ENCODE measurements at regions not wholly inside any gene's neighbourhood (a gene's known extent, or its start where the extent isn't known, plus 50 kb on each side); places are given as distances from the start of the nearest gene placed in this dataset.

DNA sequence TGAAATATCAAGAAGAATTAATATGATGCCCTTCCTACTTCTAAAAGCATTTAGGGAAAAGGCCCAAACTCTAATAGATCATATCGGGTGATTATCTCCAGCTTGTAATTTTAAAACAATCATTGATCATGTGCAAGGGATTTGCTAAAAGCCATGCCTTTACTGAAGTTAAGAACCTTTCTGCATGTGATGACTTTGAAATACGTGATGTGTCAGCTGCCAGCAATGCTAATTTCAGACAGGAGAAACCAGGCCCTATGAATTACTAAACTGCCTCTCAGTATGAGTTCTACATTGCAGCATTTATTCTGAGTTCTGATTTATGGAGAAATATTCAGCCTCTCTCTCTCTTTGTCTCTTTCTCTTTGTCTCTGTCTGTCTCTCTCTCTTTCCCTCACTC is 203.6 kb upstream of the AKR1E2 start:
- no peak for DNase-seq (ENCODE audit: low read depth, low spot score)
- H3K36me3 ChIP-seq (ENCODE audit: control insufficient read depth in 2 of 2, extremely low read depth in 1 of 2, insufficient read depth in 2 of 2, low read length in 2 of 2) = no peaks in the 10 kb centered on the region
- no peaks in the 10 kb centered on the region for H3K9me1 ChIP-seq (ENCODE audit: control insufficient read depth, extremely low read depth, insufficient read depth, low read length)
- no peak overlapping the region for H3K27ac ChIP-seq (ENCODE audit: control insufficient read depth, insufficient read depth, low read length)
- H2AFZ ChIP-seq (ENCODE audit: control insufficient read depth, low read length) = no peak overlapping the region
- H3K4me2 ChIP-seq (ENCODE audit: control insufficient read depth, extremely low read depth, insufficient read depth, low read depth, low read length) = no peak overlapping the region
- H3K4me1 ChIP-seq (ENCODE audit: control insufficient read depth, extremely low read depth, insufficient read depth, low read length) = no peaks in the 10 kb centered on the region
- no peak for TF ChIP-seq CTCF (optimal IDR thresholded peaks at IDR 0.05 in 1 of 3, IDR thresholded peaks at IDR 0.05 in 1 of 3, conservative IDR thresholded peaks at IDR 0.05 in 1 of 3; ENCODE audit: extremely low read depth in 1 of 3, insufficient read depth in 2 of 3, low read length in 3 of 3)
- H3K9me3 ChIP-seq (ENCODE audit: control insufficient read depth, low read depth, low read length) = no peaks in the 10 kb centered on the region
- no peak overlapping the region for H3K9ac ChIP-seq (ENCODE audit: control insufficient read depth, extremely low read depth, insufficient read depth, low read length)
- no peaks in the 10 kb centered on the region for H4K20me1 ChIP-seq (ENCODE audit: control insufficient read depth, extremely low read depth, insufficient read depth, low read length)
- no peaks in the 10 kb centered on the region for H3K79me2 ChIP-seq (ENCODE audit: control insufficient read depth, insufficient read depth, low read length)
- H3K27me3 ChIP-seq (ENCODE audit: control insufficient read depth, extremely low read depth, insufficient read depth, low read length) = no peaks in the 10 kb centered on the region
- no peak for FAIRE-seq
- no peak overlapping the region for H3K4me3 ChIP-seq (ENCODE audit: control insufficient read depth in 2 of 3, extremely low read depth in 1 of 3, insufficient read depth in 2 of 3, low read depth in 1 of 3, low read length in 3 of 3)
- dilution Hi-C loops (cut with MboI; ENCODE audit: extremely low pct_ligation_motif_present, low sequenced_read_pairs) = no loop called here

DNA sequence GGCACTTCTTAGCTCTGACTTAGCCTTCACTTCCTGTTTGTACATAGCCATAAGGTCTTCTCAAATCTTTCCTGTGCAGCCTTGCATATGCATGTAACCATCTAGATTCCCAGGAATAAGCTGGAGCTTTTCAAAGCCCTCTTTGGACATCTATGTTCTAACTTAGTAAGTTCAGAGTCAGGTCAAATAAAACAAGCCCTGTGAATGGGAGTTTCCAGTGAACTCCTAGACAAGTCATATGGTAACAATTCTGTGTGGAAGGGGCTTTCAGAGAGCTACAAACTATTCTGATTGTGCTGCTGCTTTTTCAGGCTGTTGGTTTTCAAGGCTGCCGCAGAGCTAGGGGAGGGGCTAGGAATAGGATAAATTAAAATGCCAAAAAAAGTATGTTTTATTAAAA is 208.4 kb upstream of the AKR1E2 start:
- no peaks in the 10 kb centered on the region for H3K79me2 ChIP-seq (ENCODE audit: control insufficient read depth, insufficient read depth, low read length)
- H3K9me1 ChIP-seq (ENCODE audit: control insufficient read depth, extremely low read depth, insufficient read depth, low read length) = no peaks in the 10 kb centered on the region
- H3K9me3 ChIP-seq (ENCODE audit: control insufficient read depth, low read depth, low read length) = no peaks in the 10 kb centered on the region
- no peak for TF ChIP-seq EZH2 (IDR thresholded peaks at IDR 0.05; ENCODE audit: low read length)
- no peak for TF ChIP-seq CTCF (optimal IDR thresholded peaks at IDR 0.05 in 1 of 3, IDR thresholded peaks at IDR 0.05 in 1 of 3, conservative IDR thresholded peaks at IDR 0.05 in 1 of 3; ENCODE audit: extremely low read depth in 1 of 3, insufficient read depth in 2 of 3, low read length in 3 of 3)
- no peak overlapping the region for H3K4me2 ChIP-seq (ENCODE audit: control insufficient read depth, extremely low read depth, insufficient read depth, low read depth, low read length)
- no peaks in the 10 kb centered on the region for H3K27me3 ChIP-seq (ENCODE audit: control insufficient read depth, extremely low read depth, insufficient read depth, low read length)
- no peaks in the 10 kb centered on the region for H4K20me1 ChIP-seq (ENCODE audit: control insufficient read depth, extremely low read depth, insufficient read depth, low read length)
- H2AFZ ChIP-seq (ENCODE audit: control insufficient read depth, low read length) = no peak overlapping the region
- H3K9ac ChIP-seq (ENCODE audit: control insufficient read depth, extremely low read depth, insufficient read depth, low read length) = no peak overlapping the region
- no peak overlapping the region for H3K27ac ChIP-seq (ENCODE audit: control insufficient read depth, insufficient read depth, low read length)
- H3K4me1 ChIP-seq (ENCODE audit: control insufficient read depth, extremely low read depth, insufficient read depth, low read length) = no peaks in the 10 kb centered on the region
- FAIRE-seq (no peak), DNase-seq (ENCODE audit: low read depth, low spot score) (no peak)
- H3K4me3 ChIP-seq (ENCODE audit: control insufficient read depth in 2 of 3, extremely low read depth in 1 of 3, insufficient read depth in 2 of 3, low read depth in 1 of 3, low read length in 3 of 3) = no peak overlapping the region
- dilution Hi-C loops (cut with MboI; ENCODE audit: extremely low pct_ligation_motif_present, low sequenced_read_pairs) = no loop called here
- H3K36me3 ChIP-seq (ENCODE audit: control insufficient read depth in 2 of 2, extremely low read depth in 1 of 2, insufficient read depth in 2 of 2, low read length in 2 of 2) = no peaks in the 10 kb centered on the region

Data from keratinocyte (primary cell).